Neural crest cell (in vitro differentiated cells): ENCODE measurements at regions not wholly inside any gene's neighbourhood (a gene's known extent, or its start where the extent isn't known, plus 50 kb on each side); places are given as distances from the start of the nearest gene placed in this dataset.

Source experiments
- DNase-seq: peaks from one replicate; pipeline ENCODE4 v3.0.0; 2021; ENCODE audit warnings: low read depth, mixed read lengths, low spot score
- H3K27ac Mint-ChIP-seq: one replicate; pipeline ENCODE4 v1.8.0; 2021; ENCODE audit warnings: mild to moderate bottlenecking, mixed read lengths; ENCODE audit not compliant: unreplicated experiment
- H3K27me3 Mint-ChIP-seq: 2 replicates; pipeline ENCODE4 v1.8.0; 2021; ENCODE audit warnings: low read depth, mild to moderate bottlenecking, mixed read lengths
- H3K36me3 Mint-ChIP-seq: 2 replicates; pipeline ENCODE4 v1.8.0; 2021; ENCODE audit warnings: low read depth, mild to moderate bottlenecking, mixed read lengths
- H3K4me1 Mint-ChIP-seq: 2 replicates; pipeline ENCODE4 v1.8.0; 2021; ENCODE audit warnings: mixed read lengths
- H3K4me3 Mint-ChIP-seq: one replicate; pipeline ENCODE4 v1.8.0; 2021; ENCODE audit warnings: mild to moderate bottlenecking, mixed read lengths
- H3K9me3 Mint-ChIP-seq: 2 replicates; pipeline ENCODE4 v1.8.0; 2021; ENCODE audit warnings: mixed read lengths
- TF ChIP-seq, protein P1 (sequence below): fragments of 200-600 bp; sonication (generic); conservative IDR thresholded peaks from 2 replicates; pipeline ENCODE4 v1.5.0; 2021; ENCODE audit warnings: antibody characterized with exemption, mild to moderate bottlenecking

DNA sequence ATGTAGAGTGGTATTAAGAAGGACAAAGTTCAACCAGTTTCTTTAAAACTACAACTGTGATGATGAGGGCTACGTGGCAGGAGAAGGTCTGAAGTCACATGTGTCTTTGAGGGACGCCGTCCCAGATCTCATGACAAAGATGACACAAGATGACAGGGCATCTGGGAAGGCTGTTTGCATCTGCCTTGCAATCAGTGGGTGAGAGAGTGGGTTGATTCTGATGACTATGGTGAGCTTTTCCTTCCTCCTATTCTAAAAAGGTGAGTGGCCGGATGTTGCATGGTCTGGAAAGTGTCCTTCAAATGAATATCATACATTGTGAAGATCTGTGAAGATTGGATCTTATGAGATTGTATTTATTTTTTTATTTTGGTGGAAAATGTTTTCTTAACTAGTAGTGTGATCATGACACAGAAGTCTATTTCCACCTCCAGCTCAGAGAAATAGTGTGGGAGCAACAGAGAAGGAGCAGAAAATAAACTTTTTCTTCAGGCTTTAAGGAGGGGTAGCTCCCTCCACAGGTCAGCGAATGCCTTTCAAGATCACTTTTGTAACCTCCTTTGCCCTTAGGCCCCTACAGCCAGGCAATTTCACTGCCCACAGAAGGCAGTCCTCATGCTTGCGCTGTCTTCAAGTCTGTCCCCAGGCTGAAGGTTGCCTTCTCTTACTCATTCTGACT, 76.0 kb upstream of the ATF3 start:
- Mint-ChIP-seq H3K4me3 (no peak overlapping the region), H3K27me3 (peaks cover 10% of the 10 kb centered on the region), H3K9me3 (no peaks in the 10 kb centered on the region), H3K4me1 (peaks cover 5% of the 10 kb centered on the region), H3K27ac (peak overlapping the region; percentile 81), H3K36me3 (no peaks in the 10 kb centered on the region)
- no peak for DNase-seq
- TF ChIP-seq, protein P1, sequence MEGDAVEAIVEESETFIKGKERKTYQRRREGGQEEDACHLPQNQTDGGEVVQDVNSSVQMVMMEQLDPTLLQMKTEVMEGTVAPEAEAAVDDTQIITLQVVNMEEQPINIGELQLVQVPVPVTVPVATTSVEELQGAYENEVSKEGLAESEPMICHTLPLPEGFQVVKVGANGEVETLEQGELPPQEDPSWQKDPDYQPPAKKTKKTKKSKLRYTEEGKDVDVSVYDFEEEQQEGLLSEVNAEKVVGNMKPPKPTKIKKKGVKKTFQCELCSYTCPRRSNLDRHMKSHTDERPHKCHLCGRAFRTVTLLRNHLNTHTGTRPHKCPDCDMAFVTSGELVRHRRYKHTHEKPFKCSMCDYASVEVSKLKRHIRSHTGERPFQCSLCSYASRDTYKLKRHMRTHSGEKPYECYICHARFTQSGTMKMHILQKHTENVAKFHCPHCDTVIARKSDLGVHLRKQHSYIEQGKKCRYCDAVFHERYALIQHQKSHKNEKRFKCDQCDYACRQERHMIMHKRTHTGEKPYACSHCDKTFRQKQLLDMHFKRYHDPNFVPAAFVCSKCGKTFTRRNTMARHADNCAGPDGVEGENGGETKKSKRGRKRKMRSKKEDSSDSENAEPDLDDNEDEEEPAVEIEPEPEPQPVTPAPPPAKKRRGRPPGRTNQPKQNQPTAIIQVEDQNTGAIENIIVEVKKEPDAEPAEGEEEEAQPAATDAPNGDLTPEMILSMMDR = no peak

DNA sequence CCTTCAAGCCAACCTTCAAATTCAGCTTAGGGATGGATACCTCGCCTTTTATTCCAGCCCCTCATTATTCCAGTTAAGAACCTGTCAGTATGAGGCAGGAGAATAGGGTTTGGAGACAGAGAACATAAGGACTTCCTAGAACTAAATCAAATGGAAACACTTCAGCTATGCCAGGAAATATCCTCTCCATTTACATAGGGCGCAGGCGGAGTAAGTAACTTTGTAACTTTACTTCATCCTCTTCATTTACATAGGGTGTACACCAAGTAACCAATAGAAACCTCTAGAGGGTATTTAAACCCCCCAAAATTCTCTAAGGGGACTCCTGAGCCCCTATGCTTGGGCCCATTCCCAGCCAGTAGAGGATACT, 75.4 kb upstream of the ATF3 start:
- H3K4me3 Mint-ChIP-seq = no peak overlapping the region
- H3K36me3 Mint-ChIP-seq = no peaks in the 10 kb centered on the region
- H3K9me3 Mint-ChIP-seq = no peaks in the 10 kb centered on the region
- H3K27ac Mint-ChIP-seq = no peak overlapping the region
- TF ChIP-seq, protein P1 = no peak
- no peak for DNase-seq
- peaks cover 5% of the 10 kb centered on the region for H3K4me1 Mint-ChIP-seq
- H3K27me3 Mint-ChIP-seq = peaks cover 10% of the 10 kb centered on the region

DNA sequence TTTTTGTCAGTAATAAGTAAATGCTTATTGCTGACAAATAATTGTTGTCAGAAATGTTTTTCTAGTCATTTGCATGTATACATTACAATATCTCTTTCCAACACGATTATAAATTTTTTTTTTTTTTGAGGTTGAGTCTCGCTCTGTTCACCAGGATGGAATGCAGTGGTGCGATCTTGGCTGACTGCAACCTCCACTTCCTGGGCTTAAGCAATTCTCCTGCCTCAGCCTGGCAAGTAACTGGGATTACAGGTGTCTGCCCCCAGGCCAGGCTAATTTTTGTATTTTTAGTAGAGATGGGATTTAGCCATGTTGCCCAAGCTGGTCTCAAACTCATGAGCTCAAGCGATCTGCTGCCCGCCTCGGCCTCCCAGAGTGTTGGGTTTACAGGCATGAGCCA, 72.0 kb upstream of the ATF3 start:
- DNase-seq = no peak
- H3K27me3 Mint-ChIP-seq = peaks cover 2% of the 10 kb centered on the region
- TF ChIP-seq, protein P1 = no peak
- no peaks in the 10 kb centered on the region for H3K9me3 Mint-ChIP-seq
- no peak overlapping the region for H3K27ac Mint-ChIP-seq
- no peak overlapping the region for H3K4me3 Mint-ChIP-seq
- H3K4me1 Mint-ChIP-seq = peaks cover 17% of the 10 kb centered on the region
- H3K36me3 Mint-ChIP-seq = no peaks in the 10 kb centered on the region

DNA sequence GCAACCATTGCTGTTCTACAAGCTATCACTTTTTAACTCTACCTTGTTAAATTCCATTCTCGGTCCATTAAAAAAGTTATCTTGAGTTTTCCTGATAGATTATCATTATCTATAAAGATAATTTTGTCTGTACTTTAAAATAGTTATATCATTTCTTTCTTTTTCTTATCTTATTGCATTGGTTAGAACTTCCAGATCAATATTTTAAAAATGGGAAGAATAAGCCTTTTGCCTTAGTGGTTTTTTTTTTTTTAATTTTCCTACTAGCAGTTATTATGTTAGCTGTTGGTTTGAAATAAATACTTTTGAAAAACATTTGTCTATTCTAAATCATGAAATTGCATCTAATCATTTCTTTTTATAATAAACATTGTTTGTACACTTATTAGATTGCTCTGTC, 71.0 kb upstream of the ATF3 start:
- Mint-ChIP-seq H3K27me3 (peaks cover under 1% of the 10 kb centered on the region), H3K4me1 (peaks cover 13% of the 10 kb centered on the region), H3K36me3 (no peaks in the 10 kb centered on the region), H3K9me3 (no peaks in the 10 kb centered on the region), H3K4me3 (no peak overlapping the region), H3K27ac (no peak overlapping the region)
- DNase-seq = no peak
- TF ChIP-seq, protein P1 = no peak

DNA sequence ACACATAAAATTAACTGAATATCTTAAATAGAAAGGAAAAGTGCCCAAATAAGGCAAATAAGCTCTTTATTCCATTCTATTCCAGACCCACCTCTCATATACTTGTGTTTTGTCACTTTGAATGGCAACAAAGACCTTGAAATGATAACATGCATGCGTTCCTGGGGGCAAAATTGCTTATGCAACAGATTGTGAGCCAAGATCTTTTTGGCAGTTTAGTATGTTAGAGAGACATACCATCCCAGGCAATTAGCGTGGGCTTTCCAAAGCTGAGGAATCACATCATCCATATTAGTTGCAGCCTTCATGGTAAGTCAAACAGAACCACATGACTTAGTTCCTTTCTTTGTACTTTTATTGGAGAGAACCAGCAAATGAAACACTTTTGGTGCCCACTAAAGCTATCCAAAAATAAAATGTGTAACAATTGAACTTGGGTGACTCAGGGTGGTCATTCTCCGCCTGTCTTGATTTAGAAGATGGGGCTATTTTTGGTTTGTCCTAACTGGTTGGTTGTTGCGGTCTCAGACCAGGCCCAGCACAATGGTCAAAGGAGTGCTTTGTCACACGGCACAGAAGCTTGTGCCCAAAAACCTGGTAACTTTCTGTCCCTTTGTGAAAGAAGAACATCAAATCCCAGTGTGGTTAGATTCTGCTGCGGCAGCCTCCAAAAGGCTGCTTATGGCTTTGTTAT, 68.7 kb upstream of the ATF3 start:
- H3K4me3 Mint-ChIP-seq = no peak overlapping the region
- H3K27me3 Mint-ChIP-seq = no peaks in the 10 kb centered on the region
- H3K9me3 Mint-ChIP-seq = no peaks in the 10 kb centered on the region
- H3K27ac Mint-ChIP-seq = no peak overlapping the region
- H3K4me1 Mint-ChIP-seq = peaks cover 12% of the 10 kb centered on the region
- DNase-seq = no peak
- TF ChIP-seq, protein P1 = no peak
- H3K36me3 Mint-ChIP-seq = no peaks in the 10 kb centered on the region
